Ascending aorta (tissue), 2 donors: ENCODE measurements at regions not wholly inside any gene's neighbourhood (a gene's known extent, or its start where the extent isn't known, plus 50 kb on each side); places are given as distances from the start of the nearest gene placed in this dataset.

Experiments
- DNase-seq, 2 donors: peaks; one replicate each; pipeline ENCODE4 v3.0.0-alpha.2; 2019; ENCODE audit warnings: low spot score in 2 of 2
- H3K27ac ChIP-seq, 2 donors: fragments of 200-600 bp; sonication (generic); one replicate each; pipeline ENCODE4 v1.5.1; 2016 to 2017; ENCODE audit warnings: mild to moderate bottlenecking in 1 of 2
- H3K27me3 ChIP-seq: fragments of 200-600 bp; sonication (generic); one replicate; pipeline ENCODE4 v1.5.1; 2017
- H3K36me3 ChIP-seq, 2 donors: fragments of 200-600 bp; sonication (generic); one replicate each; pipeline ENCODE4 v1.5.1; 2016
- H3K4me1 ChIP-seq, 2 donors: fragments of 200-600 bp; sonication (generic); one replicate each; pipeline ENCODE4 v1.5.1; 2016 to 2017; ENCODE audit warnings: mild to moderate bottlenecking in 1 of 2
- H3K4me3 ChIP-seq, 2 donors: fragments of 200-600 bp; sonication (generic); one replicate each; pipeline ENCODE4 v1.5.1; 2016 to 2017; ENCODE audit warnings: mild to moderate bottlenecking in 1 of 2
- H3K9me3 ChIP-seq, 2 donors: fragments of 200-600 bp; sonication (generic); one replicate each; pipeline ENCODE4 v1.5.1; 2016
- intact Hi-C: fragments of 100-400 bp; cut with DNase I; formaldehyde crosslinking; loops from one replicate; pipeline ENCODE4 v1.15.1; 2023
- TF ChIP-seq, protein P1 (sequence below), 3 experiments: fragments of 200-600 bp in 2 of 3; fragments of 450-650 bp in 1 of 3; sonication (generic) in 2 of 3; IDR thresholded peaks; one replicate each; pipeline ENCODE4 v1.5.1; 2016 to 2019; ENCODE audit warnings: antibody characterized with exemption in 3 of 3, mild to moderate bottlenecking in 1 of 3, moderate library complexity in 1 of 3

DNA sequence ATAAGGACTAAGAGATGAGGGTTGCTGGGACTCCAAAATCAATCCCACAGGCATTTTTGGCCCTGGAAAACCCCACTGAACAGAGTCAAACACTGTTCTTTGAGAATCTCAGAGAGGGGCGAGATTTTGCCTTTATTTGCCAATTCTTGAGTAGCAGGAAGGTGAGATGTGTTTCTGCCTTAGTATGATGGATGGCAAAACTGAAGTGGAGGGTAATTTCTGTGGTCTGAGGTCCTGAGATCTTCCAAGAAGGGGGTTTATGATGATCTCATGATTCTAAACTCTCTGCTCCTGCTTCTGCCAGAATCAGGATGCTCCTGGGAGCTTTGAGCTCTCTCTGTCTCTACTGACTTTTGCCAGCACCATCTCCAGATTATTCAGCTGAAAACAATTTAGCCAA, 174.8 kb upstream of the CLINT1 start:
- peaks cover 0 to 13% of the 10 kb centered on the region in 2 donors for H3K9me3 ChIP-seq
- no peaks in the 10 kb centered on the region for H3K27me3 ChIP-seq
- DNase-seq: no peak
- no peak overlapping the region for H3K4me3 ChIP-seq
- no peaks in the 10 kb centered on the region for H3K36me3 ChIP-seq
- TF ChIP-seq, protein P1, sequence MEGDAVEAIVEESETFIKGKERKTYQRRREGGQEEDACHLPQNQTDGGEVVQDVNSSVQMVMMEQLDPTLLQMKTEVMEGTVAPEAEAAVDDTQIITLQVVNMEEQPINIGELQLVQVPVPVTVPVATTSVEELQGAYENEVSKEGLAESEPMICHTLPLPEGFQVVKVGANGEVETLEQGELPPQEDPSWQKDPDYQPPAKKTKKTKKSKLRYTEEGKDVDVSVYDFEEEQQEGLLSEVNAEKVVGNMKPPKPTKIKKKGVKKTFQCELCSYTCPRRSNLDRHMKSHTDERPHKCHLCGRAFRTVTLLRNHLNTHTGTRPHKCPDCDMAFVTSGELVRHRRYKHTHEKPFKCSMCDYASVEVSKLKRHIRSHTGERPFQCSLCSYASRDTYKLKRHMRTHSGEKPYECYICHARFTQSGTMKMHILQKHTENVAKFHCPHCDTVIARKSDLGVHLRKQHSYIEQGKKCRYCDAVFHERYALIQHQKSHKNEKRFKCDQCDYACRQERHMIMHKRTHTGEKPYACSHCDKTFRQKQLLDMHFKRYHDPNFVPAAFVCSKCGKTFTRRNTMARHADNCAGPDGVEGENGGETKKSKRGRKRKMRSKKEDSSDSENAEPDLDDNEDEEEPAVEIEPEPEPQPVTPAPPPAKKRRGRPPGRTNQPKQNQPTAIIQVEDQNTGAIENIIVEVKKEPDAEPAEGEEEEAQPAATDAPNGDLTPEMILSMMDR (IDR thresholded peaks at IDR 0.05): no peak
- intact Hi-C loops: no loop called here
- no peak overlapping the region for H3K27ac ChIP-seq
- H3K4me1 ChIP-seq: no peaks in the 10 kb centered on the region

DNA sequence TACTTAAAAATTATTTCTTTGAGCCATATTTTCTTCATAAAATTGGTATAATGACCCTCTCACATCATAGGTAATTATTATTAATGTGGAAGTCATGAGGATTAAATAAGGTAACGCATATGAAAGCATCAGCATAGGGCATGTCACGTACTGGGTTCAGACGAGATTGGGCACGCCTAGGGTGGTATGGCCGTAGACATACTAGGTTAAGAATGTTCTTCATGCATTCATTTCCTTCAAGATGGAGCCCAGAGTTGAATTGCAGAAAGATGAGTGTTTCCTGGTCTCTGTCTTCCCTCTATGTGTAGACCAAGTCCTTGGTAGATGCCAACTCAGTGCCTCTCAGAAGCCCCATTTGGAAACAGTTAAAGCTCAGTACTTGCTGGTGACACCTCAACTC, 174.1 kb upstream of the CLINT1 start:
- Histone ChIP-seq H3K4me1 (no peaks in the 10 kb centered on the region), H3K27me3 (no peaks in the 10 kb centered on the region), H3K9me3 (peaks cover 0 to 13% of the 10 kb centered on the region in 2 donors), H3K27ac (no peak overlapping the region), H3K36me3 (no peaks in the 10 kb centered on the region), H3K4me3 (no peak overlapping the region)
- TF ChIP-seq, protein P1 (IDR thresholded peaks at IDR 0.05): no peak
- intact Hi-C loops: no loop called here
- DNase-seq: no peak

DNA sequence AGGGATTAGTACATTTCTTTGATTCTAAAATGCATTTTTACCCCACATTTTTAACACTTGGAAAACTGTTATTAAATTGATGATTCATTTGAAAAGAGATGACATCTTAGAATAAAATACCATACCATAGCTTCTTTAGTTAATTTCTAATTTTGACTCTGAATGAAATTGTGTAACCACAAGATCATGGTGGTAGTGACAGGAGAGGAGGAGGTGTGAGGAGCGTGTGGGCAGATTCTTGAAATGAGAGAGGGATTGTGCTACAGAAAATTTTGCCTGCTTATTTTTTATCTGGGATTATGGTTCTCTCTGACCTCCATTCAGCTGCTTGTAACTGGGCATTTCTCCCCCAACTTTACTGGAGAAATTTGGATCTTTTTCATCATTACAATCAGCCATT, 173.3 kb upstream of the CLINT1 start:
- intact Hi-C loops: no loop called here
- no peaks in the 10 kb centered on the region for H3K27me3 ChIP-seq

DNA sequence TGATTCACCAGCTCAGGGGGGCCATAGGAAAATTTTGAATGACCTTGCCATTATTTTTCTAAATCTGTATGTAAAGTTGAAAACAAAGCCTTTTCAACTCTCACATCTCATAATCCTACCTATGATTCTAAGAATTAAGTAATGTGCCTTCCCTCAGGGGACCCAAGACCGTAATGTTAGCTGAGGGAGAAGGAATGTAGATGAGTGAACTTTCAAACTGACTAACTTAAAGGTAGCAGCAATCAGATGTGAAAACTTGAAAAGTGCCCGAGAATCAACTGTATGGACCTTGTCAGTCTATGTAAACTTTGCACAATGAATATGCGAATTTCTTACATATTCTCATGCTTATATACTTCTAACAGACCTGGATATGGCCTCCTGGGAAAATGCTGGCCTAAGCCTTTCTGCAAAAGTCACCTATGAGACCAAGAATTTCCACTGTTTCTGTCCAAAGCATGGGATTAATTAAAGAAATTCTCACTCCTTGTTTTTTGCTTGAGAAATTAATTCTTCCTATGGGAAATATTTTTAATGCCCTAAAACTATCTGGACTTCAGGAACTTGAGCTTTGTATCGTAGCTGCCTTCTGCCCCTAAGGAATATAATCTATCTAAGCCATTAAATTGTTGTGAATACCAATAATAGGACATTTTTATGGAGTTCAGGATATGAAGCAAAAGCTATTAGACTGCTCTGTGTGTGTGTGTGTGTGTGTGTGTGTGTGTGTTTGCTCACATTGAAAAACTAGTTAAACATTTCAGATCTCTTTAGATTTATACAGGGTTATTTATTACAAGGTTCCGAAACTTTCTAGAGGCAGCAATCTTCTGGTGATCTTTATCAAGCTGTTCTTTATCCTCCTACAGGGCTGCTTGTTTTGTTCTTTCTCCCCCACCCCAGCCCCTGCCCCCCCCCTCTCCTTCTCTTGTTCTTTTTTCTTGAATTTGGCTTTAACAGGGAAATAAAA, 169.1 kb upstream of the CLINT1 start:
- DNase-seq: no peak
- Histone ChIP-seq H3K4me1 (no peaks in the 10 kb centered on the region), H3K36me3 (no peaks in the 10 kb centered on the region), H3K4me3 (no peak overlapping the region), H3K27ac (no peak overlapping the region), H3K9me3 (no peaks in the 10 kb centered on the region), H3K27me3 (no peaks in the 10 kb centered on the region)
- intact Hi-C loops: no loop called here
- TF ChIP-seq, protein P1 (IDR thresholded peaks at IDR 0.05): no peak

More for the DNA sequence above, 173.3 kb upstream of the CLINT1 start:
- no peak overlapping the region for H3K4me3 ChIP-seq
- H3K36me3 ChIP-seq: no peaks in the 10 kb centered on the region
- no peak for DNase-seq
- TF ChIP-seq, protein P1 (IDR thresholded peaks at IDR 0.05): no peak
- H3K9me3 ChIP-seq: peaks cover 0 to 13% of the 10 kb centered on the region in 2 donors
- no peak overlapping the region for H3K27ac ChIP-seq
- H3K4me1 ChIP-seq: no peaks in the 10 kb centered on the region

DNA sequence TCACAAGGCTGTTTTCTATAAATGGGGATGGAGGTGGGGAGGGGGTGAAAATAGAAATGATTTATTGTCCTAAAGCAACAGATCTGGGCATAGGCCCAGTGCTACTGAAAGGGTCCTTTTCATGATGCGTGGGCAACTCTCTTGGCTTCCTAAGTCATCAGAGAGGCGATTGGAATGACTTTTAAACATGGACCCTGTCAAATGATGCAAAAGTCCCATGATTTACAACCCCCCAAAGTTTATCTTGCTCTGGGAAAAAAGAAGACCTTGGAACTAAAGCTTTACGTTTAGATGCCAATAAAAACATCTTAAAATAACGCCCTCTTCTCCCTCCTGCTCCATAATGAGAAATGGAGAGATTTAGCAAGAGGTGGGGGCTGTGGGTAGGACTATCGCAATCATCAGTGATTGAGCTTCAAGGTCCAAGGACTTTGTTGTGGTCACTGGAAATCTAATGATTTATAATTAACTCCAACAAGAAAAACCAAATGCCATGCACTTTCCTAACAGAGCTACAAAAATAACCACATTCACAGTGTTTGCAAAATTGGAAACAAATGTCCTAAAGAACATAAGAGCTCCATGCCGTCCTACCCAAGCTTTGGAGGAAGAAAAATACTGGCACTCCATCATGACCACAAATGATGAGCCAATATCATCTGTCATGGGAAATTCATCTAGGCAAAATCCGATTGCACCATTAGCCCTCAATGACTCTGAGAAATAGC, 167.5 kb upstream of the CLINT1 start:
- Histone ChIP-seq H3K27me3 (no peaks in the 10 kb centered on the region), H3K27ac (no peak overlapping the region), H3K4me1 (no peaks in the 10 kb centered on the region), H3K4me3 (no peak overlapping the region), H3K36me3 (no peaks in the 10 kb centered on the region), H3K9me3 (no peaks in the 10 kb centered on the region)
- TF ChIP-seq, protein P1 (IDR thresholded peaks at IDR 0.05): no peak
- intact Hi-C loops: no loop called here
- DNase-seq: no peak
